ENCODE measurements at regions not wholly inside any gene's neighbourhood (a gene's known extent, or its start where the extent isn't known, plus 50 kb on each side); places are given as distances from the start of the nearest gene placed in this dataset.

DNA sequence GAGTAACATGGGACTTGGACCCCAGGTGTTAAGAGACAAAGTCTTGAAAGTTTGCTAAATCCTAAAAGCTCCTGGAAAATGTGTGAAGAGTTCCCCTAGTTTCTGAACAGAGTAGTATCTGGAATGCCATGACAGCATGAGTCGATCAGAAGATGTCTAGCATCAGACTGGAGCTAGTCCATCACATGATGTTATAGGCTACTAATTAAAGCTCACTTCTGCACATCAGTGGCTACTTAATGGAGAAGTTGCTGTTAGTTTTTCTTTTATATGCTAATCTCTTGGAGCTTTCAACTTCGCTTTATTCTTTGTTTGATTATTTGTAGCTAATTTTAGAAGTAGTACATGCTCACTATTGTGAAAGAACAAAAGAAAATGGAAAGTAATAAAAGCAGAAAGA, 471.3 kb upstream of the KLF4 start:
- CTCF ChIA-PET, result interaction anchor here (0.6 kb wide), 1 partner anchor 13 kb away, joined by 4 read pairs; no protein-coding TSS in a partner anchor
- BruUV-seq (replicated peaks), result no TSS peak
- TF ChIP-seq CTCF (IDR thresholded peaks at IDR 0.05; ENCODE audit: unreplicated experiment), result no peak
- intact Hi-C loops (cut with micrococcal nuclease; ENCODE audit: unreplicated experiment), result no loop called here
- Mint-ChIP-seq H3K4me3 (ENCODE audit: low read depth, unreplicated experiment) (no peak overlapping the region), H3K4me1 (ENCODE audit: low read depth, unreplicated experiment) (no peaks in the 10 kb centered on the region), H3K27ac (ENCODE audit: unreplicated experiment) (no peak overlapping the region), H3K36me3 (ENCODE audit: insufficient read depth, unreplicated experiment) (no peaks in the 10 kb centered on the region), H3K9me3 (ENCODE audit: low read depth, unreplicated experiment) (no peaks in the 10 kb centered on the region), H3K27me3 (ENCODE audit: unreplicated experiment) (peaks cover 13% of the 10 kb centered on the region)
- DNase-seq, result no peak

DNA sequence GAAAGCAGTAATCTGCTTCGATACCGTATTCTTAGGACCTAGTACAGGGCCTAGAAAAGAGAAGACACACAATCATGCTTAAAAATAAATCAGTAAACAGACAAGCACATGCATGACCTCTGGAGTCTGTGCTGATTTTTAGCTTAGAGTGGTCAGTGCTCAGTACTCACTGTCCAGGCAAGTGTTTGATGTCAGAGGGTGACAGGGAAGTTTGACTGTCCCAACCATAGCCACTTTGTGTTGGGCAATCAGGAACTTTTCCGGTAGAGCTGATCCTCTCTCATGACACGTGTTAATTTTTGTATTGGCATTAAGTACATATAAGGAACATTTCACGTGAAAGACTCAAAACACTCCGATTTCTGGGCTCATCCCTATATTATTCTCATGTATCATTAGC, 464.7 kb upstream of the KLF4 start:
- H3K36me3 Mint-ChIP-seq (ENCODE audit: insufficient read depth, unreplicated experiment), result no peaks in the 10 kb centered on the region
- no peak overlapping the region for H3K4me3 Mint-ChIP-seq (ENCODE audit: low read depth, unreplicated experiment)
- H3K4me1 Mint-ChIP-seq (ENCODE audit: low read depth, unreplicated experiment), result no peaks in the 10 kb centered on the region
- H3K27me3 Mint-ChIP-seq (ENCODE audit: unreplicated experiment), result no peaks in the 10 kb centered on the region
- intact Hi-C loops (cut with micrococcal nuclease; ENCODE audit: unreplicated experiment), result no loop called here
- H3K9me3 Mint-ChIP-seq (ENCODE audit: low read depth, unreplicated experiment), result peaks cover 3% of the 10 kb centered on the region
- TF ChIP-seq CTCF (IDR thresholded peaks at IDR 0.05; ENCODE audit: unreplicated experiment), result no peak
- BruUV-seq (replicated peaks), result no TSS peak
- no peak for DNase-seq
- CTCF ChIA-PET, result no interaction called here
- no peak overlapping the region for H3K27ac Mint-ChIP-seq (ENCODE audit: unreplicated experiment)

DNA sequence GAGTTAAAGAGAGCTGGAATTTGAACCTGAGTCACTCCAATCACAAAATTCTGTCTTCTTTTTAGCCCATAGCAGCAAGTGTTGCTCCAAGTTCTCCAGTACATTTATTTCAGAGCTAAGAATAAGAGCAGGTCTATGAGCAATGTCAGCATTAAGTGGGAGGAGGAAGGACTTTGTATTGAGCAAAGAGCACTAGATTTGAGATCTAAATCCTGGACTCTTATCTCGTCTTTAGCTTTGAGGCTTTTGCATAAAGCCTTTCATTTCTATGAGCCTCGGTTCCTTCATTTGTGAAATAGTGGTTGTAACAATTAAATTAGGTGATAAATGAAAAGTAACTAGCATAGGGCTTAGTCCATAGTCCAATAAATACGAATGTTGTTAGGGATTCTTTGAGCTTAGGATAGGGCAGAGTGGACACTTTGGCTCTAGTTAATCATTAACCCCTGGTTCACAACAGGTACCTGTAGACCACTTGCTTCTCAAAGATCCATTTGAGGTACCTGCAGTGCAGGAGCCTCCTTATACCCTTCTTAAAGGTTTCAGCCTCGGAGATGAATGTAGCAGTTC, 464.1 kb upstream of the KLF4 start:
- H3K27ac Mint-ChIP-seq (ENCODE audit: unreplicated experiment), result no peak overlapping the region
- H3K4me1 Mint-ChIP-seq (ENCODE audit: low read depth, unreplicated experiment), result no peaks in the 10 kb centered on the region
- BruUV-seq (replicated peaks), result no TSS peak
- no peaks in the 10 kb centered on the region for H3K36me3 Mint-ChIP-seq (ENCODE audit: insufficient read depth, unreplicated experiment)
- no peak for DNase-seq
- no peak overlapping the region for H3K4me3 Mint-ChIP-seq (ENCODE audit: low read depth, unreplicated experiment)
- TF ChIP-seq CTCF (IDR thresholded peaks at IDR 0.05; ENCODE audit: unreplicated experiment), result no peak
- CTCF ChIA-PET, result no interaction called here
- H3K27me3 Mint-ChIP-seq (ENCODE audit: unreplicated experiment), result no peaks in the 10 kb centered on the region
- intact Hi-C loops (cut with micrococcal nuclease; ENCODE audit: unreplicated experiment), result no loop called here
- peaks cover 3% of the 10 kb centered on the region for H3K9me3 Mint-ChIP-seq (ENCODE audit: low read depth, unreplicated experiment)

DNA sequence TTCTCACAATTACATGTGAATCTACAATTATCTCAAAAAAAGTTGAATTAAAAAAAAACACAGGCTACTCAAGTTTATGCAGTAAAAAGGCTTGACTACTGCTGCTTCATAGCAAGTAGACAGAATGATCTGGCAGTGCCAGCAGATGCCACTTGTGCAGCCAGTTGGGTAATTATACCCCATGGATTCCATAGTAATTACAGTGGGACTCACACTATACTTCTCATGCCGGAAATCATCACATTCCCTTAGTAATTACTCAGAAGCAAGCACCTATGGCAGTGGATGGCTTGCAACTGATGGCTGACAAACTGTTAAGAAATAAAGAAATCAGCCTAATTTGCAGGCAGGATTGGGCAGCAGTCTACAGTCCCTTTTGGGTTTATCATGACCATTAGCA, 463.2 kb upstream of the KLF4 start:
- intact Hi-C loops (cut with micrococcal nuclease; ENCODE audit: unreplicated experiment), result no loop called here
- CTCF ChIA-PET, result no interaction called here
- Mint-ChIP-seq H3K36me3 (ENCODE audit: insufficient read depth, unreplicated experiment) (no peaks in the 10 kb centered on the region), H3K4me3 (ENCODE audit: low read depth, unreplicated experiment) (no peak overlapping the region), H3K4me1 (ENCODE audit: low read depth, unreplicated experiment) (no peaks in the 10 kb centered on the region), H3K27me3 (ENCODE audit: unreplicated experiment) (no peaks in the 10 kb centered on the region), H3K27ac (ENCODE audit: unreplicated experiment) (no peak overlapping the region), H3K9me3 (ENCODE audit: low read depth, unreplicated experiment) (peaks cover 3% of the 10 kb centered on the region)
- BruUV-seq (replicated peaks), result no TSS peak
- DNase-seq, result no peak
- TF ChIP-seq CTCF (IDR thresholded peaks at IDR 0.05; ENCODE audit: unreplicated experiment), result no peak
